Jurkat, Clone E6-1 (cell line): ENCODE measurements at regions not wholly inside any gene's neighbourhood (a gene's known extent, or its start where the extent isn't known, plus 50 kb on each side); places are given as distances from the start of the nearest gene placed in this dataset.
"Not testable (repeated sequence)": the region's sequence is repeated elsewhere in the genome, so short reads cannot be mapped to it uniquely, and the experiment has no call there.

Experiments
- DNase-seq: peaks from one replicate; pipeline ENCODE4 v3.0.0-alpha.2; 2011; ENCODE audit warnings: low read depth, low spot score
- H3K4me3 ChIP-seq: 2 replicates; pipeline ENCODE4 v1.5.1; 2011; ENCODE audit warnings: mild to moderate bottlenecking, low read length, control low read depth, moderate library complexity

DNA sequence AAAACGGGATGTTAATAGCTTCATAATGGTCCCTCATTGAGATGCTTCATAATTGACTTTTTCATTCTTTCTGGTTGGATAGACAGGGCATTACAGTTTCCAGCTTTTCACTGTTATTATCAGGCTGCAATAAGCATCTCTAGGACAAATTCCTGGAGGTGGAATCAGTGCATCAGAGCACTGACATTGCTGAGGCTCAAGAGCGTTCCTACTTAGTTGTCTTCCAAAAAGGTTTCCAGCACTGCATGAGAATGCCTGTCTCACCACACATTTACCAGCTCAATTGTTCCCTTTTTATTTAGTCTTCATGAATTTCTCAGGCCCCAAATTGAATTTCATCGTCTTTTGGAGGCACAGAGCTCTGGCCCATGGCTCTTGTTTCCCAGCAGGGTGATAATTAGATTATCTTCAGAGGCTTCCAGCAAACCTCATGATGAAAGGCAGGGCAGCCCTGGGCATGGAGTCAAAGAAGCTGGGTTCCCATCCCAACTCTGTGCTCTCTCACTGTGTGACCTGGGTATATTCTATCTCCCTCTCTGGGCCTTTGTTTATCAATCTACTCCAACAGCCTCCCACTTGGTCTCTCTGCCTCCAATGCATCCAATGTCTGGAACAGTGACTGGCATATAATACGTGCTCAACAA is 451.4 kb downstream of the PTPRU start:
- no peak for DNase-seq
- H3K4me3 ChIP-seq = no peak overlapping the region

DNA sequence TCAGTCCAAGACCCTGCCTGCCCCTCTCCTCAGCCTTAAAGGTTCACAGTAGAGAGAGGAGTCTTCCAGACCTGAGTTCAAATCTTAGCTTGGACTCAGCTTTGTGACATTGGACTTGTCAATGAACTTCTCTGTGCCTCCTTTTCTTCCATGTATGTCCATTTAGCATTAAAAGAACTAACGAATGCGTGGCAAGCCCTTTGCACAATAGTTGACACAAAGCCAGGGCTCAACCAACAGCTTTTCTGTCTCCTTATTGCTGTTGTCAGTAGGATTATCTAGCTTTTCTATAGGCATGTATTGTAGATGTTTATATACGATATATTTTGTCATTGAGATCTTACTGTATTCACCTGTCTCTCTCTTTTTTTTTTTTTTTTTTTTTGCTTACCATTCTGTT is 450.8 kb downstream of the PTPRU start:
- H3K4me3 ChIP-seq = no peak overlapping the region
- no peak for DNase-seq

DNA sequence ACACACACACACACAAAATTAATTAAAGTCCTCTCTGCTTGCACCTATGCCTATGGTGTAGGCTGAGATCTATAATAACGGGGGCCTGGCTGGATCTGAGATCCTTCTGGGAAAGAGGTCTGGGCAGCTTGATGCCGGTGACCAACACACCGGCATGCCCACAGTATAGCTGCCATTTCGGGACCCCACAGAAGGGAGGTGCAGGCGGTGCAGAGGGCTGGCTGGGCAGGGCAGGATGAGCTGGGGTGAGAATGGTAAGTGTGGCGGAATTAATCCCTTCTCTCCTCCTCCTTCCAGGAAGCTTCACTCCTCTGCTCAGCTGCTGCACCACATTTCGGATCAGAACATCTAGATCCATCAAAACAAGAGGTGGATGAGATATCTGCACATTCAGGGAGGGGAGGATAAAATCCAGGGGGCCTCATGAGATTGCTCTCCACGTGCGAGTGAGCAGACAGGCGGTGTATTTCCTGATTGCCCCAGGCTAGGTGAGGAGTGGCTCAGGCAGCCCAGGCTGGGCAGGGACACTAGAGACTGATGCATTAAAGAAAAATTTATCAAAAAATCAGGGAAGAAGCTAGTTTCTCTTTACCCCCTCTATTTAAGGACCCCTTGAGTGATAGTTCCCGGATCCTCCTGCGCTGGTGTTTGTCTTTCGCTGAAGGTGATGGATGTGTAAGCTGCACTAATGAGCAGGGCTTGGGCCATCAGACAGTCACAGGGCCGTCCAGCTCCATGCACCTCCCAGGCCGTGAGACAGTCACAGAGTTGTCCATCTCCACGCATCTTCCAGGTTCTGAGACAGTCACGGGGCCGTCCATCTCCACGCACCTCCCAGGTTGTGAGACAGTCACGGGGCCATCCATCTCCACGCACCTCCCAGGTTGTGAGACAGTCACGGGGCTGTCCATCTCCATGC is 449.9 kb downstream of the PTPRU start:
- DNase-seq = no peak
- no peak overlapping the region for H3K4me3 ChIP-seq

DNA sequence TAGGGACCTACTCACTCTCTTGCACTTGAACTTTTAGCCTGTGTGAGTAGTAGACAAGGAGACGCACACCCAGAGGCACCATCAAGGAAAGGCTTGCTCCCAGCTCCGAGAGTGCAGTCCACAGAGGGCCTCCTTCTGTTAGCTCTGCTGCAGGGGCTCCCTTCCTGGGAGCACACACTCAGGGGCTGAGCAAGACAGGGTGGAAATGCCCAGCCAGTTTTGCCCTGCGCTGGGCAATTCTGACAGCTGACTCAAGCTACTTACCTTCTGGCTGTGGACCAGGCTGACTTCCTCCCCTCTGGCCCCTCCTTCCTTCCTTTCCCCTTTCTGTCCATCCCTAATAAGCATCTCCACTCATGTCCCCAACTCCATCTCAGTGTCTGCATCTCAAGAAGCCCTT is 449.1 kb downstream of the PTPRU start:
- no peak for DNase-seq
- no peak overlapping the region for H3K4me3 ChIP-seq

DNA sequence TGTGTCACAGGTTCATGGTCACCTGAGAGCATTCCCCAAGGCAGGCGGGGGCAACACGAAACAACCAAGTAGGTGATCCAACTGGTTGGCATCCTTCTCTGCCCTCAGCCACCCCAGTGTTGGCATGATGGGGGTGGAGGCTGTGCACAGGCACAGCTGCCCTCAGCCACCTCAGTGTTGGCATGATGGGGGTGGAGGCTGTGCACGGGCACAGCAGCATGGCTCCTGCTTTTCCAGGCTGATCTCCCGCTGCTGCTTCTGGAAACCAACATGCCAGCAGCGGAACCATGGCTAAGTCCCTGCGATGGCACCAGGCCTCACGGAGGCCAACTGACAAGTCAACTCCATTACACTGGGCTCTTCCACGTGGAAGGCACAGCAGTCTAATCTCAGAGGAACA is 447.8 kb downstream of the PTPRU start:
- DNase-seq = no peak
- H3K4me3 ChIP-seq = no peak overlapping the region

DNA sequence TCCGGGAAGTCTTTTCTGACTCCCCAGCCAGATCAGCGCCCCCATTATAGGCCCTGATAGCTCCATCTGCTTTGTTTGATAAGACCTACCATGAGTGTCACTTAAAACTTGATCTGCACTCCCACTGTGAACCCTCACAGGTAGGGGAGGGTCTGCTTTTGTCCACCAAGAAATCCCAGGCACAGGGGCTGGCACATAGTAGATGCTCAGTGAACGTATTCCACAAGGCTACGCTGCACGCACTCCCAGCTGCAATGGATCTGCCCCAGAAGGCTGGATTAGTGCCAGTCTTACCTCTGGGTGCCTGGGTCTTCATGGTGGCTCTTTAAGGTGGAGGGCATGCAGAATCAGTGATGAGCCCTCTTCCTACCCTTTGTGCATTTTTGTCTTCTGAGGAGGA is 447.1 kb downstream of the PTPRU start:
- DNase-seq = no peak
- H3K4me3 ChIP-seq = no peak overlapping the region

DNA sequence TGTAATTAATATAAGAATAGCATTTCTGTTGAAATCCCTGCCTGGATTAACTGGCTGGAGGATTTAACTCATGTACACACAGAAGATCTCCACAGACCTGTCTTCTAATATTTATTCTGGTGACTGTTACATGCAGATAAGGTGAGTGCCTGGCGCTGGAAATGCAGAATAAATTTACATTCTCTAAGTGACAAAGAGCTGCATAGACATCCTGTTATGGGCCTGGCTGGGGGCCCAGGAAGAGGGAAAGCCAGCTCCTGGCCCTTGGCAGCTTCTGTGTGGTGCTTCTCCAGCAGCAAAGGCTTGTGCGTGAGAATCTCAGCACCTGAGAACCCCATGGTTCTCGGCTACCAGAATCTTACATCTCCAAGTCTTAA is 446.6 kb downstream of the PTPRU start:
- H3K4me3 ChIP-seq = no peak overlapping the region
- DNase-seq = no peak

DNA sequence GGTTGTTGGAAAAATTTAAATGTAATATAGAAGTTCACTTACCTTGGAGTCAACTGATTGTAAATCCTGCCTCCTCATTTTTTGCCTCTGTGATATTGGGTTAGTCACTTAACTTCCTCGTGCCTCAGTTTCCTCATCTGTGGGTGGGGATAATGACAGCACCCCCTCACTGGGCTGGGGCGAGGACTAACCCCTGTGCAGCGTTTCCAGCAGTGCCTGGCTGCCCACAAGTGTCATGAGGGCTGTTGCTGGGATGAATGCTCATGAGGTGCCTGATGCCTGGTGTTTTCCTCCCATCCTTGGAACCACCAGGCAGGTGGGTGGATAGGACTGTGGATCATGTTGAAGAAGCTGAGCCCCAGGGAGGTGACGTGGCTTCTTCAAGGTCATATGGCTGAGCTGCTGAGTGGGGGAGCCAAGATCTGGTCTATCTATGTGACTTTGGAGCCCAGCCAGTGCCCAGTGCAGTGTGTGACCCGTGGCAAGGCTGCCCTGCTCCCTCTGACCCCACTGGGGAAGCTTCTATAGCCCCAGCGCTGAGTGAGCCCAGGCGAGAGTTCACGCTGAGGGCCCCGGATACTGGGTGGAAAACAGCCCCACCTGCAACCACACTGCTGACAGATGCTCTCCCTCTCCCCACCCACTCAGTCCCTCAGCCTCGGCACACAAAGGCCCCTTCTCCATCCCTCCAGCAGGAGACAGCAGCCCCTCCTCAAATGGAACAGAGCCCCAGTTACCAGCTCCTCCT is 446.0 kb downstream of the PTPRU start:
- DNase-seq = no peak
- H3K4me3 ChIP-seq = no peak overlapping the region

DNA sequence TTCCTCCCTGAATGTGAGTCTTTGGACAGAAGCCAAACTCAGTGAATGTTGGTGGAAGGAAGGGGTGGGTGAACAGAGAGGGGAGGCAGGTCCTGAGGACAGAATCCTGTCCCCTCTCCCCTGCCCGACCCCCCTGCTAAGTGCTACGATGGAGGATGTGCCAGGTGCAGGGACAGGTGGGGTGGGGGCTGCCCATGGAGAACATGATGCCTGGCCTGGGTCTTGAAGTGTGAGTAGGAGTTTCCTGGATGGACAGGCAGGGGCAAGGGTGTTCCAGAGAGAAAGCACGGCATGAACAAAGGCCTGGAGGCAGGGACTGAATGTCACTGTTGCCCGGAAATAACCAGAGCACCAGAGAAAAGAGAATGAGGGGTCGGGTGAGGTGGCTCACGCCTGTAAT is 445.1 kb downstream of the PTPRU start:
- not testable (repeated sequence) for DNase-seq, H3K4me3 ChIP-seq

DNA sequence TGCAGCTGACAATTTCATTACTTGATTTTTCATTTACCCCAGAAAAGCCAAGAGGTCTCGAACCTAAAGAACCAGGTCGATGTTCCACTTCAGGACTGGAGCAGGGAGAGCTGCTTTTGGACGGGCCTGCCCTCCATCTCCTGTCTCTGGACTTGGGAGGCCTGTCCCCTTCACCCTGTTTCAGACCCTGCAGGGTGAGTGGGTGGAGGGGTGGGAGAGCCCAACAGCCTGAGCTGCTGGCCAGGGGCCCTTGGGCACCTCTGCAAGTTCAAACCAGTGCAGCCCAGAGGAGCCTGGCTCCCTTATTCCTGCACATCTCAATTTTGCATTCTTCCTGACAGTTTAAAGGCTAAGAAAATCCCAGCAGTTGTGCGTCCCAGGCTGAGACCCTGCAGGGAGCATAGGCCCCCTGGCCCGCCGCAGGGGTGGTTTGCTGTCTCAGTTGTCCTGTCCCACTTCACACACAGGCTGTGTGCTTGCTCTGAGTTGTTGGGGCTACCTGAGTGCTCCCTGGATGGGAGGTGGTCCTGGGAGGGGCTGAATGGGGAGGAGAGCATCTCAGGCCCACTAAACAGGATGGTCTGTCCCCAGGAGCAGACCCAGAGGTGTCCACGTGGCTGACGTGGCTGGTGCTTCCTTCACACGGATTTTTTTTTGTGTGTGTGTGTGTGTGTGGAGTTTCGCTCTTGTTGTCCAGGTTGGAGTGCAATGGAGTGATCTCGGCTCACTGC is 443.7 kb downstream of the PTPRU start:
- DNase-seq = no peak

DNA sequence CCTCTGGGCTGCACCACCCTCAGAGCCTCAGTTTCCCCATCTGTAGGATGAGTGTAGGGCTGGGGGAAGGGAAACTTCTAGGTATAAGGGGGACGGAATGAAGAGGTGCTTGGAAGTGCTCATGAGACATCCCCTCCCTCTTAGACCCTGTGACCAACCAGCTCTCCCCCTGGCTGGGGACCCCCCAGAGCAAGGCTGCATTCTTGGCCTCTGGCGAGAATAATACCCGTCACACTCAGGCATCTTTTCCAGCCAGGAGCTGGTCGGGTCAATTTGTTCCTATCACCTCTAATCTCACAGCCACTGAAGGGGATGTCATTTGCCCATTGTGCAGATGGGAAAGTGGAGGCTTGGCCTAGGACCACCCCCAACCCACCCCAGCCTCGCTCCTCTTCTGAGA is 443.0 kb downstream of the PTPRU start:
- no peak overlapping the region for H3K4me3 ChIP-seq
- no peak for DNase-seq

More for the DNA sequence above, 443.7 kb downstream of the PTPRU start:
- H3K4me3 ChIP-seq = no peak overlapping the region

DNA sequence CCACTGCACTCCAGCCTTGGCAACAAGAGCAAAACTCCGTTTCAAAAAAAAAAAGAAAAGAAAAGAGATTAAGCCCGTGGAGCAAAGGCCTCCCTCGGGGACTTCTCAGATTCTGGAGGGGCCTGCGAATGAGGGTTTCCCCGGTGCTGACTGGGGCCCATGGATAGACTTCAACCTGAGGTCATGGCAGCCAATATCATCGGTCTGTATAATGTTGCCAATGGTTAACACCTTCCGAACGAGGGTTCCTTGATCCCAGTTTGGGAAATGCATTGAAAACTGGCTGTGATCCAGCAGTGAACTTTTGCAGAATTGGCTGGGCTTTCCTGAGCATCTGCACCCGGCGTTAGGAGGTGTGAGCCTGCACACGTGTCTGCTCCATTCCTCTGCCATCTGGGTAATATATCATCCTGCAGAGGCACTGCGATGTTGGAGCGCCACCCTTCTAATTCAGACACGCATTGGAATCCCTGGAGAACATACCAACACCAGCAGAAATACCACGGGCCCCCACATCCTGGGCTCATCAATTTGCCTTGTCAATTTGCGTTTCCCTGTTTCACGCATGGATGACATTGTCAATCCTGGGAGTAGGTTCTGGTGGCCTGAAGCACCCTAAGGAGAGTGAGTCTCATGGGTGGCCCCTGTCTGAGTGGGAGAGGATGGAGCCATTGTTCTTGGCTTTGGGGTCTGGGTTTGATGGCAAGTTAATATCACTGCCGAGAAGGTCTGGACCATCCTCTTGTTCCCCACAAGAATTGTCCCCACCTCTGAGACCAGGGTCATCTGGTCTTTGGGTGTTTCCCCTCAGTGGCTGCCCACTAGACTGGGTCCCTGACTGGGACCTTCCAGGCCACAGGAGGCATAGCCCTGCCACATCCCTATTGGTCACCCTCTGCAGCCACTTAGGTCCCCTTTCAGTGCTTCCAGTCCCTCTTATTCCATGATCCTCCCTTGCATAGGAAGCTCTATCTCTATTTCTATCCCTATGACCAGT is 441.0 kb downstream of the PTPRU start:
- H3K4me3 ChIP-seq = no peak overlapping the region
- no peak for DNase-seq

DNA sequence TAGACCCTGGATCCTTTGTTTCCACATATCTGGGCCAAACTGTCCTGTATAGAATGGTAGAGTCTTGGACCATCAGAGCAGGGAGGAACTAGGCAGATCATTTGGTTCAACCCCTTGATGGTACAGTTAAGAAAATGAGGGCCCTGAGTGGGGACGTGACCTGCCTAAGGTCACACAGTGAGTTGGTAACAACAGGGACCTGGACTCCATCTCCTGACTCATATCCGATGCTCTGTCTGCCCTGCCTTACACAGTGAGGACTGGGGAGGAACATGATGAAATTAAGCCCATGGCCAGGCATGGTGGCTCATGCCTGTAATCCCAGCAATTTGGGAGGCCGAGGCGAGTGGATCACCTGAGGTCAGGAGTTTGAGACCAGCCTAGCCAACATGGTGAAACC is 440.2 kb downstream of the PTPRU start:
- H3K4me3 ChIP-seq = no peak overlapping the region
- DNase-seq = no peak

DNA sequence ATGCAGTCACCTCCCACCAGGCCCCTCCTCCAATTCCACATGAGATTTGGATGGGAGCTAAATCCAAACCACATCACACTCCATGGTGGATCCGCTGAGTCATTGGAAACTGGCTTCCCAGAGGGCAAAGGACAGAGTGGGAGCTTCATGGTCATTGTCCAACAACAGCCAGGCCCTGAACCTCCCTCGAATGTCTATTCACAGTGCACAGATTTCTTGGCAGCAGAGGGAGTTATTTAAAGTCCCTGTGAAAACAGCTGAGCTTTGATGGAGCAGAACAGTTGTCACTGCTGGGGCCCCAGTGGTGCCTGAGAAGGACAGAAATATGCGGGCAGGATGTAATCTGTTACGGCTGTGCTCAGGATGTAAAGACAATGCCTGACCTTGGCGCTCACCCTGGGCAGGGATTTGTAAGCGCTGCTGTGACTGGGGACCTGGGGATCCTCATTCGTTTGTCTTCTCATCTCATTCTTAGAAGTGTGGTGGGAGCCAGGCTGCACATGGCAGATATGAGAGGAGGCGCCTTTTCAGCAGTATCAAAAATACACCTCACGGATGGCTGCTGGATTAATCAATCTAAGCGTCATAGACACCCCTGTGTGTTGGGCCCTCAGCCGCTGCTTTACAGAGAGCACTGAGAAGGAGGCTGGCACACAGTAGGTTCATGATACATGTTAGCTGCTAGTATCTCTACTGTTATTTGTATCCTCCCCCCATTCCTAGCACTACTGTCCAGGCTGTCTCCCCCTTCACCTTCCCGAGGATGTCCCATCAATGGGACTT is 439.4 kb downstream of the PTPRU start:
- no peak overlapping the region for H3K4me3 ChIP-seq
- no peak for DNase-seq

DNA sequence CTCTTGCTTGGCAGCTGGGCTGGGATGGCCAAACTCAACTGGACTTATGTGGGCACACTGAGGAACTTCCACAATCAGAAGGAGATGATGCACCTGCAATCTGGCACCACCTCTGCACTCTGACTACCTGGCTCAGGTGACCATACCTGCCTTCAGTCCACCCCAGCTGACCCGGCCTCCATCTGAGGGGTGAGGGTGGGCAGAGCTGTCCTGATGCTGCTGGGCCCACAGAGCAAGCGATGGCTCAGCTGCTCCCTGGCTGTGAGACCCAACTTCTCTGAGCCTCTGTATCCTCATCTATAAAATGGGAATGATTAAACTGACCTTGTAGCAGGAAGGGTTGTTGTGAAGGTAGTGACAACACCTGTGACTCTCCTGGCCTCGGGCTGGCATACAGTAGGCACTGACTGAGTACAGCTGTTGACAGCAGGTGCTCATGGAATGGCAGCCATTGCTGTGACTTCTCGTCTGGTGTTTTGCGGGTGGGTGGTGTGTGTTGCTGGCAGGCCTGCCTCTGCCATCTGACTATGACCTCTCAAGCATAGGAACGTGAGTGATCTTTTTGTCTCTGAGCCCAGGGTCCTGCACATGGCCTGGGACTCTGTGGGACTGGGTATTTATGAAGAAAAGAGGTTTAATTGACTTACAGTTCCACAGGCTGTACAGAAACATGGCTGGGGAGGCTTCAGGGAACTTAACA is 438.5 kb downstream of the PTPRU start:
- H3K4me3 ChIP-seq = no peak overlapping the region
- DNase-seq = no peak

DNA sequence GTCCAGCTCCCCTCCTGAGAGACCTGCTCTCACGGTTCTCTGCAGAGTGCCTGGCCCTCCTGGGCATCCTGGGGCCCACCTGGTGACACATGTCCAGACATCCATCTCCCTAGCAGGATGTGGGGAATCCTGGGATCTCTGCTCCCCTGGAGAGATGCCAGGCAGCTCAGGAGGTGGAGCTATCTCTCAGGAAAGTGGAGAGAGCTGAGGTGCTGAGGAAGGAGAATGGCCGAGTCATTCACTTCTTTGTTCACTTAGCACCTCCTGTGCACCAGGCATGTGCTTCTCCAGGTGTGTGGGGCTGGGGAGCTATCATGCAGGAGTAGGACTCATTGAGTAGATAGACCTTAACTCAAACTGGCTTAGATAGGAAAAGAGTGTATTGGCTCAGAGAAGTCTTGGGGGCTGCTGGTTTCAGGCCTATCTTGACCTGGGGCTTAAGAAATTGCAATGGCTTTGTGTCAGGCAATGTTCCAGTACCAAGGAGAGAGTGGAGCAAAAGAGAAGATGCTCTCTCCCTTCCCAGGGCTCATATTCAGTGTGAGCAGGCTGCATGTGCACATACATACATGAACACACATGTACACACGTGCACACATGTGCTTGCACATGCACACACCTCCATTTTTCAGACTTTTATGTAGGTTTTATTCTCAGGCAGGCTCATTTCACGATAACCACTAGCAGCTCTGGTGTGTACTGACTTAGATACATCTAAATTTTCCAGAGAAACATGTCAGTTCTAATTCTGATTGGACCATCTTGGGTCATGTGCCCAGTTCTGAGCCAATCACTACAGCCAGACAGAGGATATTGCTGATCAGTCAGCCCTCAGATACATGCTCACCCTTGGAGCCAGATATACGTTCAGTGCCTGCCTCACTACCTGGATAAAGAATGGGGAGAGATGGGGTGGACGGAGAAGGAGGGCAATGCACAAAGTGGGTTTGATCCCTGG is 437.6 kb downstream of the PTPRU start:
- DNase-seq = no peak

More for the DNA sequence above, 437.6 kb downstream of the PTPRU start:
- H3K4me3 ChIP-seq = no peak overlapping the region
